Cardiac septum (tissue), 1 donor: ENCODE measurements at regions not wholly inside any gene's neighbourhood (a gene's known extent, or its start where the extent isn't known, plus 50 kb on each side); places are given as distances from the start of the nearest gene placed in this dataset.

Experiments
- DNase-seq: peaks from one replicate; pipeline ENCODE4 v3.0.0-alpha.2; 2020; ENCODE audit warnings: low spot score
- intact Hi-C: fragments of 100-400 bp; cut with DNase I; formaldehyde crosslinking; loops from one replicate; pipeline ENCODE4 v1.14.0; 2022
- donor health status: DM: no; HTN: no; CAD: no.

DNA sequence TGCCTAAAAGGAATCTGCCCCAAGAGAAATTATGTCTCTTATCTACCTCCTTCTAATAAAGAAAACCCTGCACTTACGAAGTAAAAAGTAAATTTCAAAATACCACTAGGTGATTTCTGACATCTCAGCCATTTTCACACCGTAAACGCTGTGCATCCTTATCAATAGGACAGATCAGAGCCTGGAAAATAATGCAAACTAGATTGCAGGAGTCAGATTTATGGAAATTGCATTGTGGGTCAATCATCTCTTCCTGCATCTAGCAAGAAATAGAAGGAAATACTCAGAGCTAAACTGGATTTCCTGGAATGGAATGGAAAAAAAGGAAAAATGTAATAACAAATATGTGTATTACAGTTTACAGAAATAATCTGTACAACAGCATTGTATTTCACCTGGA is 114.3 kb upstream of the PLPPR4 start:
- intact Hi-C loops: no loop called here

DNA sequence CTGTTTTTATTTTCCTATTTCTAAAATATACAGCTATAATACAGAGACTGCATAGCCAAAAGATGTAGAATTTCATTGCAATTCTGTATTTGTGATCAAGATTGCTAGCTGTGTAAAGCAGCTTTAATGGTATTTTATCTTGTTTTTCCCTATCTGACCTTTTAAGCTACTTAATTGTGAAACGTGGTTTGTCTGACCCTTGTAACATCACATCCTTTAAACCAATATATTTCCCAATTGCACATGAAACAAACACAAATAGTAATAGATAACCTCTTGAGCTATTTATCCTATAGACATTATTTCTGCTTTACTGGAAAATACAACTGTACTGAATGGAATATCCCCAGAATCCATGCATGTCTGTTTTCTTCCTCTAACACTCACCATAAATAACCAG is 112.2 kb upstream of the PLPPR4 start:
- no peak for DNase-seq
- intact Hi-C loops: no loop called here

More for the DNA sequence above, 114.3 kb upstream of the PLPPR4 start:
- no peak for DNase-seq

DNA sequence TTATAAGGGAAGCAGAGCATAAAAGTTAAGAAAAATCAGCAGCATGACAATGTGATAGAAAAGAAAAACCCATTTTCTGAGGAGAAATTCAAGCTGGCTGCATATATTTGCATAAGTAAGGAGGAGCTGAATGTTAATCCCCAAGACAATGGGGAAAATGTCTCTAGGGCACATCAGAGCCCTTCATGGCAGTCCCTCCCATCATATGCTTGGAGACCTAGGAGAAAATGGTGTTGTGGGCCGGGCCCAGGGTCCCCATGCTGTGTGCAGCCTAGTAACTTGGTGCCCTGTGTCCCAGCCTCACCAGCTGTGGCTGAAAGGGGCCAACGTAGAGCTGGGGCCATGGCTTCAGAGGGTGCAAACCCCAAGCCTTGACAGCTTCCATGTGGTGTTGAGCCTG is 100.6 kb upstream of the PLPPR4 start:
- intact Hi-C loops: no loop called here
- no peak for DNase-seq

DNA sequence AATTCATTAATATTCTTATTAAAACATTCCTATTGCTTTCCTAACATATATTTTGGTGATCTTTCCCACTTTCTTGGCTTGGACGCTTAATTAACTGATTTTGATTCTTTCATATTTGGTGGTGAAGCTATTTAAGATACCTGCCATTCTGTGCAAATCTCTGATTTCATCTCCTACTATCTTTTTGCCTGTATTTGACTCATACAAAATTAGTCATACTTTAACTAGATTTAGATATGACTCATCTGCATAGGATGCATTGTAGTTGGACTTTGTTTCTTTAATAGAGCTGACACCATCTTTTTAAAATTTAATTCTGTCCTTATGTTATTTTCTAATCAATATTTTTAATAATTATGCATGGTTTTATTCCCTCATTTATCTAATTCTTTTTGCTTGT is 93.8 kb upstream of the PLPPR4 start:
- intact Hi-C loops: no loop called here
- DNase-seq: no peak

DNA sequence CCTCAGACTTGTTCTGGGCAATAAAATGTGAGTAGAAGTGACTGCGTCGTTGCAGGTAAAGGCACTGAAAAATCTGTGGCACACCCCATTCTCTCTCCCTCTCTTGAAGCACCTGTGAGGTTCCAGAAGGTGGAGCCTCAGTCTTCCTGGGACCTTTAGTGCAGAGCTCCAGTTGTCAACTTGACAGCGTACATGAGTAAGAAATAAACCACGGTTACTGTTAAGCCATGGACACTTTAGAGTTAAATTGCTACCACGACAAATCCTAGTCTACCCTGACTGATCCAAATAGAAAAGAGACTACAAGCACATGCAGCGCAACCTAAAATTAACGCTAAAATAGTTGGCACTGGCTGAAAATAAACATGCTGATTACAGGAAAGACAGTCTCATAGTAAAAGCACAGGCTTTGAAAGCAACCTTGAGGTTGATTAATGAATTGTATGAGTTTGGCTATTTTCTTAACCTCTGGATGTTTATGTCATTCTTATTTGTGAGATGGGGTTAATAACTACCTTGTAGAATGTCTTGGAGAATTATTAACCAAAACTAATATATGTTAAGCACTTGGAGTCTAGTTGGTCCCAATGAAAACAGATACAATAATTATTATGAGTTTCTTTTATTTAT is 93.0 kb upstream of the PLPPR4 start:
- DNase-seq: no peak
- intact Hi-C loops: no loop called here

DNA sequence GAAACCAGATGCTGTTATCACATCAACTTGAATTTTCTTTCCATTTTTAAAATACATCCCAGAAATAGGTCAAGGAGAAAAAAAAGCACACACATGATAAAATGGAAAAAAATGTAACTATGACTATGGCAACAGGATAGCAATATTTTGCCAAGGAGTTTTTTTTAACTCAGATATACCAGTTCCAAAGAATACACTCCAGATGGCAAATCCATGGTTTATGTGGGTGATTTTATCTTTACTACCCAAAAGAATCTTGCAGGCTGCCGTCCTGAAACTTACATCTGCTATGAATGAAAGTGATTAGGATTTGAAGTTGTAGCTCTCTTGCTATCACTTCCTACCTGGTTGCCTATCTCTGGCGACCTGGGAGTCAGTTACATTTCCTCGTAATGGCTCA is 91.0 kb upstream of the PLPPR4 start:
- DNase-seq: no peak
- intact Hi-C loops: no loop called here

DNA sequence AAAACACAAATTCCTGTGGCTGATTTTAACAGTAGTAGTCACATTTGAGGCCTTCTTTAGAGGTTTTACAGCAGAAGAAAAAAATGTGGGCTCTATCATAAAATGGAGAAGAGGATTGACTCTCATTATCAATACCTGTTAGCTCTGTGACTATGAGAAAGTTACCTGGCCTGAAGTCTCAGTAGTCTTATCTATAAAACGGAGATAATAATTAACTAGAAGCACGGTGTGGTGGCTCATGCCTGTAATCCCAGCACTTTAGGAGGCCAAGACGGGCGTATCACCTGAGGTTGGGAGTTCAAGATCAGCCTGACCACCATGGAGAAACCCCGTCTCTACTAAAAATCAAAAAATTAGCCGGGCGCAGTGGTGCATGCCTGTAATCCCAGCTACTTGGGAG is 90.4 kb upstream of the PLPPR4 start:
- intact Hi-C loops: no loop called here

DNA sequence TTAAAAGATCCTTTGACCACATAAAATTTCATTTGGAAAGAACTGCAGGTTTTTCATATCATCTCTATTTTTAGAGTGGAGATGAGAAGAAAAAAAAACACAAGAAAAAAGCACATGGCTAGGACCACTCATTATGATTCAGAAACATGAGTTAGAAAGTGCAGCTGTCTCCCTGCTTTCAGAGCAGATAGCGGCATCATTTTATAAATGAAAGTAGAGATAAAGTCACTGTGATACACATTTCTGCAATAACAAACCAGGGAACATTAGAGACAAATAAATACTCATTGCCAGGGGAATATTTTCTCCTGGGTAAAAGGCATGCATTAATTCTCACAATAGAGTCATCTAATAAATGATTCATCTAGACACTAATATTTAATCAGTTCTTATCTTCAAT is 87.5 kb upstream of the PLPPR4 start:
- no peak for DNase-seq
- intact Hi-C loops: loop anchor here (5.0 kb wide), 1 partner anchor 351 kb away; no protein-coding TSS in a partner anchor

More for the DNA sequence above, 90.4 kb upstream of the PLPPR4 start:
- DNase-seq: no peak

DNA sequence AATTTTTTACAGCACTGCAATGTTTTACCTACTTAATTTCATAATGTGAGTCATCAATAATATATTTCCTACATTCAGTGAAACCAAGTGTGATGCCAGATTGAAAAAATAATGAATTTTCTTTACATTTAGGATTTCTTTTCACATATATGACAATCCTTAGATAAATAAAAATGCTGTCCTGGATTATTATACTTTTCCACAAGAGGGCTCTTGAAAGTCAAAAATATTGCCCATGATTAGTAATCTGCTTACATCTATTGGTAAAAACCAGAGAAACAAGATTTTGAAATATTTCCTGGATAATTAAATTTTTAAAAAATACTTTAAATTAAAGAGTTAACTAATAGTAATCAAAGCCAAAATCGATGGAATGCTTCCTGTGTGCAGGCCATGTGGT is 86.8 kb upstream of the PLPPR4 start:
- intact Hi-C loops: loop anchor here (5.0 kb wide), 1 partner anchor 350 kb away; no protein-coding TSS in a partner anchor
- DNase-seq: no peak

DNA sequence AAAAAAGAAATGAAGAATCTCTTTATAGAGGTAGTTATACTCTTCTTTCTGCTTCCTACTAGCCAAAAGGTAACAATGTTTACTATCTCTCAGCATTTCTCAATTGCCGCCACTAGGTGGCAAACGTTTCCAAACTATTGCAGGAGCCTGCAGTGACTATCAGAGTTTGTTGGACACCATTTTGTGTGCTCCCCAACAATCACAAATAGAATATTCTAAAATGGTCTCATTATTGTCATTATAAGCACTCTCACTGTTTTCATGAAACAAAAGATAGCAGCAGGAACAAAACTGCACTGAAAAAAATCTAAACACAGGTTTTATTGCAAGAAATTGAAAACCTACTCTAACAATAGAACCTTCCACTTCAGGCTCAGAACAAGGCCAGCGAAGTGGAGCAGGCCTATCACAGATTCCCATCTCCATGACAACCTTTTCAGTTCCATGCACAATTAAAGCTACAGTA is 83.9 kb upstream of the PLPPR4 start:
- intact Hi-C loops: loop anchor here (1.0 to 2.0 kb wide), 2 partner anchors 300 to 527 kb away; no protein-coding TSS in a partner anchor
- no peak for DNase-seq

DNA sequence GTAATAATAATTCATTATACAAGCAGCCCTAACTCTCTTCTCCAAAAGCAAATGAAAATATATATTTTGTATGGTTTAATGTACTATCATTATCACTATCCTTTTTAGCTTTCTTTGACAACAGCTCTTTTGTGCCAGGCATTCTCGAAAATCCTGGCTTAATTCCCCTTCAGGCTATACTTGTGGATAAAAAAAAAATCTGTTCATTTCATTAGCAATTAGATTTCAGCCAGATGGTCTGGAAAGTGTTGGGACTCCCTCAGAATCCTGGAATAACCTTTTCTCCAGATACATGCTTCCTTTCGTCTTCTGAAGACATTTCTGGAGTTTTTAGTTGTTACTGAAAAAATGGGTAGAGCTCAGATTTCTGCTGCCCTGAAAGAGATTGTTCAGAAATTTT is 83.4 kb upstream of the PLPPR4 start:
- DNase-seq: no peak
- intact Hi-C loops: loop anchor here (1.0 to 2.0 kb wide), 2 partner anchors 300 to 526 kb away; no protein-coding TSS in a partner anchor

DNA sequence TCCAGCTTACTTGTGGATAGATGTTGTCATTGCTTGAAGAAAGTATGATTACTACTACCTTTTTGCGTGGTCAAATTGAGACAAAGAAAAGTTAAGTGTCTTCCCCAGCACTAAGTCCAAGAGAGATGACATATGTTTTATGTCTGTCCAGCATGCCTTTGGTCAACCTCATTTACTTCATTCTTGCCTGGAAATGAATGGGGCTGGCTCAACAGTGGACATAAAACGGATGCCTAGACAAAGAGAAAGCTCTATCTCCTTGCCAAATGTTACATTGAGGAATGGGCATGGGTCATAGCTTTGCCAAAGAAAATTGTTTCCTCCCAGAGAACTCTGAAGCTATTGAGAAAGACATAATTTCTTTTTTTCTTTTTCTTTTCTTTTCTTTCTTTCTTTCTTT is 82.4 kb upstream of the PLPPR4 start:
- intact Hi-C loops: loop anchor here (2.0 kb wide), 1 partner anchor 299 kb away; no protein-coding TSS in a partner anchor
- no peak for DNase-seq

DNA sequence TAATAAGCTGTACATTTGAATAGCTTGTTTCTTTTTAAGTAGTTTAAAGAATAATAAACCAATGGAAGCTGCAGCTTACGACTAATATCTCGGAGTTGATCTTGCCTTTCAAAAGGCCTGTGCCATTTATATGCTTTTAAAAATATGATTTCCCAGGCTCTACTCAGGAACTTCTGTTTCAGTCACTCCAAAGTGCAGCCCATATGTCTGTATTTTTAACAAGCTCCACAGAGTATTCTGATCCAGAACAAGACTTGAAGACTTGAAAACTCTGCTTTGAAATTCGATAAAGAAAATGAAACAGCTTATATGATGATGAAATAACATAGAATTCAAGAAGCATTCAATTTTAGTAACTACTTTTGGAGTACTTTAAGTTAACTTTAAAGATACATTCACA is 79.1 kb upstream of the PLPPR4 start:
- DNase-seq: no peak
- intact Hi-C loops: no loop called here

DNA sequence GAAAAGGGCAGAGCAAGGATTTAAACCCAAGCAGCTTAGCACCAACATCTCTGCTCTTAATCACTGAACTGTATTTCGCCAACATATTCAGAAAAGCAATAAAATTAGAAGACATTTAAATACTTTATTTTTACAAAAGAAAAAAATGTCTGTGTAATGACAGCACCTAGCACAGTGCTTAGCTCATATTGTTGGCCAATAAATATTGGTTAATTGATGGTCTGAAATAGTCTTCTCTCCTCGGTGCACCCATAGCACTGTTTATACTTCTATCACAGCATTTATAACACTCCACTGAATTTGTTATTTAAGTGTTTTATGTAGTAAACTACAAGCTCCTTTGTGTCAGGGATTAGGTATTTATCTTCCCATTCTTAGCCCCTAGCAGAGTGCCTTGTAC is 70.9 kb upstream of the PLPPR4 start:
- DNase-seq: no peak
- intact Hi-C loops: no loop called here

DNA sequence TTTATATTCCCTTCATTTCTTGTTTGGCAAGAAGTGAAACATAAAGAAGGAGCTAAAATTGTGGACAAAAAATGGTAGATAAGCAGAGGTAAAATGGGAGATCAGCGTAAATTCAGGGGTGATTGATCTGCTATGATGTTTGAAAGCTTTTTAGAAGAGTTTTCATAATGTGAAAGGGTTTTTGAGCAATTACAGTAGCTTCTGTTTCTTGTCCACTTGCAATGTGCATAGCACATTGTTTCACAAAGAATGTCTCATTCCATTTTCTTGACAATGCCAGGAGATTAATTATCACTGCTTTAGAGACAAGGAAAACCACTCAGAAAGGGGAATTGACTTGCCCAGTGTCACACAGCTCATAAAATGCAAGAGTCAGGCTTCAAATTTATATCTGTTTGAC is 65.9 kb upstream of the PLPPR4 start:
- no peak for DNase-seq
- intact Hi-C loops: no loop called here

DNA sequence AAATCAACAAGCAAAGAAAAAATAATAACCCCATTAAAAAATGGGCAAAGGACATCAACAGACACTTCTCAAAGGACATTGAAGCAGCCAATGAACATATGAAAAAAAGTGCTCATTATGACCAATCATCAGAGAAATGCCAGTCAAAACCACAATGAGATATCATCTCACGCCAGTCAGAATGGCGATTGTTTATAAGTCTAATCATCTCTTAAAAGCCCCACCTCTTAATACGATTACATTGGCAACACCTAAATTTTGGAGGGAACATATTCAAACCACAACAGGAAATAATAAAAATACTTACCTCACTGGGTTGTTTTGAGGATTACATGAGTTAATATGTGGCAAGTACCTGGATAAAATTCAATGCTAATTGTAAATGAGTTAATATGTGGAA is 57.1 kb upstream of the PLPPR4 start:
- no peak for DNase-seq
- intact Hi-C loops: no loop called here
